Heart right ventricle (tissue), 16 donors: ENCODE measurements at regions not wholly inside any gene's neighbourhood (a gene's known extent, or its start where the extent isn't known, plus 50 kb on each side); places are given as distances from the start of the nearest gene placed in this dataset.

Experiments
- ATAC-seq, 8 donors: fragments of 200-7000 bp; cut with Tn5 transposase; one replicate each; pipeline ENCODE4 v1.9.1; 2020; ENCODE audit warnings: mild to moderate bottlenecking in 8 of 8, moderate library complexity in 8 of 8, moderate number of reproducible peaks in 1 of 8
- DNase-seq, 2 donors: peaks; one replicate each; pipeline ENCODE4 v3.0.0-alpha.2; 2020
- H3K27ac ChIP-seq, 10 donors: fragments of 200-600 bp; sonication (generic) in 2 of 10; one replicate each; pipeline versions ENCODE4 v1.5.0 to v1.8.0; 2020 to 2022; ENCODE audit warnings: mild to moderate bottlenecking in 3 of 10
- H3K27me3 ChIP-seq, 7 donors: fragments of 200-600 bp; one replicate each; pipeline ENCODE4 v1.8.0; 2021 to 2022; ENCODE audit warnings: mild to moderate bottlenecking in 2 of 7
- H3K36me3 ChIP-seq, 9 donors: fragments of 200-600 bp; sonication (generic) in 1 of 9; one replicate each; pipeline versions ENCODE4 v1.5.0 to v1.8.0; 2020 to 2022; ENCODE audit warnings: mild to moderate bottlenecking in 2 of 9
- H3K4me1 ChIP-seq, 9 donors: fragments of 200-600 bp; sonication (generic) in 1 of 9; one replicate each; pipeline versions ENCODE4 v1.5.0 to v1.8.0; 2020 to 2022; ENCODE audit warnings: mild to moderate bottlenecking in 4 of 9
- H3K4me3 ChIP-seq, 10 donors: fragments of 200-600 bp; sonication (generic) in 2 of 10; one replicate each; pipeline versions ENCODE4 v1.5.0 to v1.8.0; 2020 to 2022; ENCODE audit warnings: mild to moderate bottlenecking in 7 of 10, moderate library complexity in 2 of 10
- H3K9me3 ChIP-seq, 11 donors: fragments of 200-600 bp in 10 of 11; sonication (generic) in 2 of 11; one replicate each; pipeline versions ENCODE4 v1.5.0 to v1.8.0; 2013 to 2022; ENCODE audit warnings: mild to moderate bottlenecking in 2 of 11, control low read depth in 1 of 11, moderate library complexity in 1 of 11
- WGBS, 2 donors: extraction: QIAGEN DNeasy Blood & Tissue Kit; methylation state at CpG; one replicate each; pipeline ENCODE4 v1.1.7; 2013; ENCODE audit warnings: inconsistent platforms in 1 of 2; 5-methylcytosine and 5-hydroxymethylcytosine counted together
- intact Hi-C, 10 donors: fragments of 100-400 bp; cut with DNase I; formaldehyde crosslinking; loops; one replicate each; pipeline versions ENCODE4 v1.11.1 to v1.14.2; 2022
- TF ChIP-seq, protein P1 (sequence below), 9 donors: fragments of 200-600 bp; sonication (generic) in 2 of 9; IDR thresholded peaks; one replicate each; pipeline versions ENCODE4 v1.5.0 to v1.8.0; 2021 to 2022; ENCODE audit warnings: antibody characterized with exemption in 9 of 9, mild to moderate bottlenecking in 5 of 9, moderate library complexity in 1 of 9
- donor health status: Arrhythmogenic right ventricular cardiomyopathy.
- donor health status: ischemic (EF 13 %, LVEDD 7.1; RV severe dilation, severe dysfunction).
- donor health status: healthy with polysubstance abuse.
- donor health status: DM: no; HTN: yes; CAD: no.
- donor health status: DM: no; HTN: no; CAD: no.
- donor health status: ischemic (EF 25% LVEDD 6.9; RV normal size, moderate dysfunction).
- donor health status: ischemic (EF 25% LVEDD 5.7; RV mildly dilated, moderate dysfunction).
- donor health status: healthy.
- donor health status: DM: yes; HTN: yes; CAD: no.
- donor health status: Ischemic cardiomyopathy.
- donor health status: ischemic (EF 35%, LVEDD 5.7; RV mildly dilated, moderate dysfunction).
- donor health status: nonischemic (EF 11% LVEDD 7.7; RV severe dilation, severe dysfunction).
- donor health status: DM: yes; HTN: yes; CAD: no.
- donor health status: PGD.
- donor health status: ischemic (EF 29% LVEDD 5.4; RV normal size, mild dysfunction).
- donor health status: nonischemic (EF 23%, LVEDD 6.1; RV moderate dilation, normal function).

- peaks cover 0 to 8% (median 0%) of the 10 kb centered on the region in 11 donors for H3K9me3 ChIP-seq
- DNase-seq (no peak), ATAC-seq (no peak)
- 66 to 80% methylated on average over 3 of the region's 3 CpGs for WGBS, 2 donors
- H3K4me1 ChIP-seq, result peaks cover 0 to 49% (median 35%) of the 10 kb centered on the region in 9 donors
- intact Hi-C loops, result no loop called here
- H3K4me3 ChIP-seq, result no peak overlapping the region
- TF ChIP-seq, protein P1, sequence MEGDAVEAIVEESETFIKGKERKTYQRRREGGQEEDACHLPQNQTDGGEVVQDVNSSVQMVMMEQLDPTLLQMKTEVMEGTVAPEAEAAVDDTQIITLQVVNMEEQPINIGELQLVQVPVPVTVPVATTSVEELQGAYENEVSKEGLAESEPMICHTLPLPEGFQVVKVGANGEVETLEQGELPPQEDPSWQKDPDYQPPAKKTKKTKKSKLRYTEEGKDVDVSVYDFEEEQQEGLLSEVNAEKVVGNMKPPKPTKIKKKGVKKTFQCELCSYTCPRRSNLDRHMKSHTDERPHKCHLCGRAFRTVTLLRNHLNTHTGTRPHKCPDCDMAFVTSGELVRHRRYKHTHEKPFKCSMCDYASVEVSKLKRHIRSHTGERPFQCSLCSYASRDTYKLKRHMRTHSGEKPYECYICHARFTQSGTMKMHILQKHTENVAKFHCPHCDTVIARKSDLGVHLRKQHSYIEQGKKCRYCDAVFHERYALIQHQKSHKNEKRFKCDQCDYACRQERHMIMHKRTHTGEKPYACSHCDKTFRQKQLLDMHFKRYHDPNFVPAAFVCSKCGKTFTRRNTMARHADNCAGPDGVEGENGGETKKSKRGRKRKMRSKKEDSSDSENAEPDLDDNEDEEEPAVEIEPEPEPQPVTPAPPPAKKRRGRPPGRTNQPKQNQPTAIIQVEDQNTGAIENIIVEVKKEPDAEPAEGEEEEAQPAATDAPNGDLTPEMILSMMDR (IDR thresholded peaks at IDR 0.05), result no peak
- H3K27me3 ChIP-seq, result no peaks in the 10 kb centered on the region
- no peaks in the 10 kb centered on the region for H3K36me3 ChIP-seq
- H3K27ac ChIP-seq, result peak overlapping the region in 4 of 10 donors; percentile 10 to 54 (median 31)
Measured at GRCh38 chr15:70327328-70327855, 229.7 kb upstream of the TLE3 start.

- 76 to 79% methylated on average over 15 of the region's 15 CpGs for WGBS, 2 donors
- H3K27ac ChIP-seq, result peak overlapping the region in 2 of 10 donors; percentile 42 to 69
- intact Hi-C loops, result no loop called here
- no peak overlapping the region for H3K4me3 ChIP-seq
- TF ChIP-seq, protein P1 (IDR thresholded peaks at IDR 0.05), result no peak
- DNase-seq (no peak), ATAC-seq (no peak)
- H3K9me3 ChIP-seq, result no peaks in the 10 kb centered on the region
- H3K4me1 ChIP-seq, result peaks cover 0 to 74% (median 46%) of the 10 kb centered on the region in 9 donors
- no peaks in the 10 kb centered on the region for H3K27me3 ChIP-seq
- no peaks in the 10 kb centered on the region for H3K36me3 ChIP-seq
Measured at GRCh38 chr15:70324001-70324974, 226.6 kb upstream of the TLE3 start.

DNA sequence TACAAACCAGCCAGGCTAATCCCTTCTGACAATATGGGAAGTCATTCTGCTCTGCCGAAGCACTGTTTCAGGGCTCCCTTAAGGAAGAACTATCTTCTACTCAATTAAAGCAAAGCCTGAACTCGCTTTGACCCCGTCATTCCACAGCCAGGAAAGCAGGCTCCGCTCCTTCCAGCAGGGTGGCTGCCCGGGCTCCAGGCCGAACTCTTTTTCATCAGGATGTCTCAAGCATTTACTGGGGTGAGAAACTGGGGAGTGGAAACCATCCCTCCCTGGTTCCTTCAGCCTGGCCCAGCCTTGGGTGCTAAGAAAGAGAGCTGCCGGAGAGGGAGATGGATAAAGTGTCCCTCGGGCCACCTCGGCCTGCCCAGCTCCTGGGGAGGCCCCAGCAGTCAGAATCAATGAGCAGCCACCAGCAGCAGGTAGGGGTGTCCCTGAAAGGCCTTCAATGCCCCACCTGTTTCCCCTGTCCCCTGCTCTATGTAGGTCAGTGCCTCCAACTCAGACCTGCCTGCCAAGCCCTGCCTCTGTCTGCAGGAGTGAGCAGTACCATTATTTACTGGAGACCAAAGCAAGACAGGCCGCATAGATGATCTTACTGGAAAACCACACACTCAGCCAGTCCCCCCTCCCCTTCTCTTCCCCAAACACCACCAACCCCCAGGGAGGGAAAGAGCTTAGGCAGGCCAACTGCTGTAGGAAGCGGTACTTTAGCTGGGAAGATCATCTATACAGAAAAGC lies 225.6 kb upstream of the TLE3 start:
- DNase-seq (peak; percentile 44 to 54), ATAC-seq (peak; percentile 40 to 73 (median 56))
- intact Hi-C loops, result no loop called here
- Histone ChIP-seq H3K27me3 (no peaks in the 10 kb centered on the region), H3K4me1 (peaks cover 0 to 67% (median 40%) of the 10 kb centered on the region in 9 donors), H3K9me3 (no peaks in the 10 kb centered on the region), H3K36me3 (no peaks in the 10 kb centered on the region), H3K4me3 (no peak overlapping the region), H3K27ac (peak overlapping the region in 5 of 10 donors; percentile 23 to 69 (median 52))
- WGBS, 2 donors, result 50 to 56% methylated on average over 11 of the region's 11 CpGs
- TF ChIP-seq, protein P1 (IDR thresholded peaks at IDR 0.05), result peak in 1 of 9 donors; percentile 7

DNA sequence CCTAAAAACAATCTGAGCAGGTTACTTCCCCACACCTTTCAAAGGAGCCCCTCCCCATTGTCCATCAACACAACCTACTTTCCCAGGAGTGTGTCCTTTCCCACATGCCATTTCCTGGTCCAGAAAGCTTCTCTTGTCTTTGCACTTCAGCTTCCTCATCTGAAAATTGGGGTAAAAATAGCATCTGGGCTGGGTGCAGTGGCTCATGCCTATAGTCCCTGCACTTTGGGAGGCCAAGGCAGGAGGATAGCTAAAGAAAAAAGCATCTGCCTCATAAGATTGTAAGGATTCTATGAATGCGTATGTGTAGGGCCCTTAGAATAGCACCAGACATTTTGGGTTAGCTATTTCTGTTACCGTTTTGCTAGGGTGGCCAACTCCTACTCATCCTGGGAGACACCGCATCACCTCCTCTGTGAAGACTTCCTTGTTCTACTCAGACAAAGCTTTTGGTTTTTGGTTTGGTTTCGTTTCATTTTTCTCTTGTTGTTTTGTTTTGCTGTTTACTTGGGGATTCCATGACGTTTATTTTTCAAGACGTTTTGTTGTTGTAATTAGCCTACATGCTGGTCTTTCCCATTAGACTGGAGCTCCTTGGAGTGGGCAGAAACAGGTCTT lies 224.4 kb upstream of the TLE3 start:
- Histone ChIP-seq H3K36me3 (no peaks in the 10 kb centered on the region), H3K4me1 (peaks cover 0 to 56% (median 32%) of the 10 kb centered on the region in 9 donors), H3K27ac (peak overlapping the region in 1 of 10 donors; percentile 69), H3K4me3 (no peak overlapping the region), H3K9me3 (no peaks in the 10 kb centered on the region), H3K27me3 (peaks cover 0 to 8% (median 4%) of the 10 kb centered on the region in 7 donors)
- DNase-seq (no peak), ATAC-seq (no peak)
- intact Hi-C loops, result no loop called here
- TF ChIP-seq, protein P1 (IDR thresholded peaks at IDR 0.05), result no peak
- WGBS, 2 donors, result 88 to 89% methylated on average over 6 of the region's 6 CpGs
